ENCODE measurements at regions not wholly inside any gene's neighbourhood (a gene's known extent, or its start where the extent isn't known, plus 50 kb on each side); places are given as distances from the start of the nearest gene placed in this dataset.

GRCh38 chr15:98150084-98150483 lies 189.6 kb downstream of the ARRDC4 start:
- H3K4me3 ChIP-seq: no peak overlapping the region
- no peaks in the 10 kb centered on the region for H3K4me1 ChIP-seq
- H3K9me3 ChIP-seq: no peaks in the 10 kb centered on the region
- intact Hi-C loops (cut with DNase I; ENCODE audit: low total_unique reads): no loop called here
- TF ChIP-seq CTCF (IDR thresholded peaks at IDR 0.05): no peak
- no peak for DNase-seq
- no peaks in the 10 kb centered on the region for H3K36me3 ChIP-seq
- no peaks in the 10 kb centered on the region for H3K27me3 ChIP-seq
- no peak overlapping the region for H3K27ac ChIP-seq

- no peaks in the 10 kb centered on the region for H3K27me3 ChIP-seq
- TF ChIP-seq CTCF (IDR thresholded peaks at IDR 0.05): no peak
Observed at GRCh38 chr15:98150536-98150935, 190.0 kb downstream of the ARRDC4 start.

GRCh38 chr15:98151096-98151495 lies 190.6 kb downstream of the ARRDC4 start:
- intact Hi-C loops (cut with DNase I; ENCODE audit: low total_unique reads): no loop called here

More at GRCh38 chr15:98150536-98150935, 190.0 kb downstream of the ARRDC4 start:
- no peak for DNase-seq
- intact Hi-C loops (cut with DNase I; ENCODE audit: low total_unique reads): no loop called here
- Histone ChIP-seq H3K27ac (no peak overlapping the region), H3K36me3 (no peaks in the 10 kb centered on the region), H3K4me3 (no peak overlapping the region), H3K4me1 (no peaks in the 10 kb centered on the region), H3K9me3 (no peaks in the 10 kb centered on the region)

GRCh38 chr15:98152156-98152555 lies 191.7 kb downstream of the ARRDC4 start:
- Histone ChIP-seq H3K36me3 (no peaks in the 10 kb centered on the region), H3K4me1 (no peaks in the 10 kb centered on the region), H3K9me3 (no peaks in the 10 kb centered on the region), H3K27ac (no peak overlapping the region), H3K4me3 (no peak overlapping the region), H3K27me3 (no peaks in the 10 kb centered on the region)
- no peak for DNase-seq
- no peak for TF ChIP-seq CTCF (IDR thresholded peaks at IDR 0.05)
- intact Hi-C loops (cut with DNase I; ENCODE audit: low total_unique reads): no loop called here

More at GRCh38 chr15:98151096-98151495, 190.6 kb downstream of the ARRDC4 start:
- no peaks in the 10 kb centered on the region for H3K4me1 ChIP-seq
- H3K36me3 ChIP-seq: no peaks in the 10 kb centered on the region
- no peaks in the 10 kb centered on the region for H3K9me3 ChIP-seq
- H3K27me3 ChIP-seq: no peaks in the 10 kb centered on the region
- no peak for TF ChIP-seq CTCF (IDR thresholded peaks at IDR 0.05)
- H3K27ac ChIP-seq: no peak overlapping the region
- no peak overlapping the region for H3K4me3 ChIP-seq
- no peak for DNase-seq

GRCh38 chr15:98154863-98155262 lies 194.4 kb downstream of the ARRDC4 start:
- H3K36me3 ChIP-seq: no peaks in the 10 kb centered on the region
- no peak for TF ChIP-seq CTCF (IDR thresholded peaks at IDR 0.05)
- no peak overlapping the region for H3K4me3 ChIP-seq
- no peaks in the 10 kb centered on the region for H3K9me3 ChIP-seq
- no peaks in the 10 kb centered on the region for H3K4me1 ChIP-seq
- intact Hi-C loops (cut with DNase I; ENCODE audit: low total_unique reads): no loop called here
- DNase-seq: no peak
- no peak overlapping the region for H3K27ac ChIP-seq
- H3K27me3 ChIP-seq: no peaks in the 10 kb centered on the region

GRCh38 chr15:98155356-98155755 lies 194.9 kb downstream of the ARRDC4 start:
- H3K4me3 ChIP-seq: no peak overlapping the region
- TF ChIP-seq CTCF (IDR thresholded peaks at IDR 0.05): no peak
- H3K36me3 ChIP-seq: no peaks in the 10 kb centered on the region
- H3K9me3 ChIP-seq: no peaks in the 10 kb centered on the region
- no peak for DNase-seq
- H3K4me1 ChIP-seq: no peaks in the 10 kb centered on the region
- H3K27ac ChIP-seq: no peak overlapping the region
- no peaks in the 10 kb centered on the region for H3K27me3 ChIP-seq
- intact Hi-C loops (cut with DNase I; ENCODE audit: low total_unique reads): no loop called here
